ENCODE measurements at regions not wholly inside any gene's neighbourhood (a gene's known extent, or its start where the extent isn't known, plus 50 kb on each side); places are given as distances from the start of the nearest gene placed in this dataset.

DNA sequence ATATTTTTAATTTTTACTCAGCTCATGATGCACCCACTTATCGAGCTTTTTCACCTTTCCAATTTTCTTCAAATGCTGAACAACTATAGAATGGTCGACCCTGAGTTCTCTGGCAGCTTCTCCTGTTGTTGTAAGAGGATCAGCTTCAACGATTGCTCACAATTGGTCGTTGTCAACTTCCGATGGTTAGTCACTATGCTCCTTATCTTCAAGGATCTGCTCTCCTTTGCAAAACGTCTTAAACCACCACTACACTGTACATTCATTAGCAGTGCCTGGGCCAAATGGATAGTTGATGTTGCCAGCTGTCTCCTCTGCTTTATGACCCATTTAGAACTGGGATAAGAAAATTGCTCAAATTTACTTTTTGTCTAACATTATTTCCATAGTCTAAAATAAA lies 385.9 kb upstream of the LYPLAL1 start (continued):
- no peak for TF ChIP-seq ETV6 (conservative IDR thresholded peaks at IDR 0.05 in 1 of 2, IDR thresholded peaks at IDR 0.05 in 1 of 2; ENCODE audit: borderline replicate concordance in 1 of 2, low read depth in 1 of 2)
- TF ChIP-seq RCOR1 (conservative IDR thresholded peaks at IDR 0.05; ENCODE audit: low read depth, low read length), result no peak
- no peak for TF ChIP-seq MXI1 (IDR thresholded peaks at IDR 0.05; ENCODE audit: low read depth, low read length)
- no peak for TF ChIP-seq BCL11A (IDR thresholded peaks at IDR 0.05; ENCODE audit: low read depth, low read length)
- TF ChIP-seq ZNF274 (IDR thresholded peaks at IDR 0.05; ENCODE audit: insufficient read depth, insufficient read length), result no peak
- TF ChIP-seq, protein P1, sequence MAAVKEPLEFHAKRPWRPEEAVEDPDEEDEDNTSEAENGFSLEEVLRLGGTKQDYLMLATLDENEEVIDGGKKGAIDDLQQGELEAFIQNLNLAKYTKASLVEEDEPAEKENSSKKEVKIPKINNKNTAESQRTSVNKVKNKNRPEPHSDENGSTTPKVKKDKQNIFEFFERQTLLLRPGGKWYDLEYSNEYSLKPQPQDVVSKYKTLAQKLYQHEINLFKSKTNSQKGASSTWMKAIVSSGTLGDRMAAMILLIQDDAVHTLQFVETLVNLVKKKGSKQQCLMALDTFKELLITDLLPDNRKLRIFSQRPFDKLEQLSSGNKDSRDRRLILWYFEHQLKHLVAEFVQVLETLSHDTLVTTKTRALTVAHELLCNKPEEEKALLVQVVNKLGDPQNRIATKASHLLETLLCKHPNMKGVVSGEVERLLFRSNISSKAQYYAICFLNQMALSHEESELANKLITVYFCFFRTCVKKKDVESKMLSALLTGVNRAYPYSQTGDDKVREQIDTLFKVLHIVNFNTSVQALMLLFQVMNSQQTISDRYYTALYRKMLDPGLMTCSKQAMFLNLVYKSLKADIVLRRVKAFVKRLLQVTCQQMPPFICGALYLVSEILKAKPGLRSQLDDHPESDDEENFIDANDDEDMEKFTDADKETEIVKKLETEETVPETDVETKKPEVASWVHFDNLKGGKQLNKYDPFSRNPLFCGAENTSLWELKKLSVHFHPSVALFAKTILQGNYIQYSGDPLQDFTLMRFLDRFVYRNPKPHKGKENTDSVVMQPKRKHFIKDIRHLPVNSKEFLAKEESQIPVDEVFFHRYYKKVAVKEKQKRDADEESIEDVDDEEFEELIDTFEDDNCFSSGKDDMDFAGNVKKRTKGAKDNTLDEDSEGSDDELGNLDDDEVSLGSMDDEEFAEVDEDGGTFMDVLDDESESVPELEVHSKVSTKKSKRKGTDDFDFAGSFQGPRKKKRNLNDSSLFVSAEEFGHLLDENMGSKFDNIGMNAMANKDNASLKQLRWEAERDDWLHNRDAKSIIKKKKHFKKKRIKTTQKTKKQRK (IDR thresholded peaks at IDR 0.05; ENCODE audit: low read depth, low read length), result no peak
- TF ChIP-seq SRF (IDR thresholded peaks at IDR 0.05; ENCODE audit: low read depth in 2 of 2, low read length in 2 of 2), result no peak

DNA sequence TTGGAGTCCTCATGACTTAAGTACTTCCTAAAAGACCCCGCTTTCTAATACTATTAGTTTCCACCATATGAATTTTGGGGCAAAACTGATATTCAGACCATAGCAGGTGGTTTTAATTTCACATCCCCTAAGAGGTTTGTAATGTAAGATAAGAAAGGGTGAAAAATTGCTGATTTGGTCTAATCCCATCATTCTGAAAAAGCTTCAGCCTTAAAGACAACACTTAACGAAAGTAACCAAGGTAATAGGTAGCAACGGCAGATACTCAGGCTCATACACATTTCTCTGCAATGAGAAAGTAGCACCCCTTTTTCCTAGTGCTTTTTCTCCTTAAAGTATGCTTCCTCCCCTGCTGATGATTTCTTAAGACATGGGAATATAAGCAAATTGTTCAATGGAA lies 376.9 kb upstream of the LYPLAL1 start:
- 32% methylated on average over 3 of the region's 3 CpGs for WGBS (ENCODE audit: insufficient coverage, insufficient replicate concordance, low lambda C conversion rate, missing lambda C conversion rate)
- no TSS peak for BruUV-seq (replicated peaks)
- DNase-seq (ENCODE audit: low read depth, low spot score) (no peak), ATAC-seq (no peak), FAIRE-seq (no peak)
- TF ChIP-seq EGR1 (IDR thresholded peaks at IDR 0.05; ENCODE audit: borderline replicate concordance in 1 of 2, low read depth in 2 of 2, low read length in 2 of 2) (no peak), SMAD1 (IDR thresholded peaks at IDR 0.05; ENCODE audit: low read depth, partially characterized antibody) (no peak), BCL11A (IDR thresholded peaks at IDR 0.05; ENCODE audit: low read depth, low read length) (no peak), CHD2 (IDR thresholded peaks at IDR 0.05; ENCODE audit: borderline replicate concordance, low read depth, low read length) (no peak), RFX5 (IDR thresholded peaks at IDR 0.05; ENCODE audit: low read depth, low read length) (no peak), MYC (IDR thresholded peaks at IDR 0.05; ENCODE audit: insufficient read depth, insufficient read length, insufficient replicate concordance, low read length, severe bottlenecking) (no peak), ZNF384 (IDR thresholded peaks at IDR 0.05; ENCODE audit: borderline replicate concordance, low read depth, low read length) (no peak), CBX3 (IDR thresholded peaks at IDR 0.05; ENCODE audit: borderline replicate concordance, low read depth) (no peak), YBX1 (IDR thresholded peaks at IDR 0.05) (no peak)
- TF ChIP-seq, protein P2, sequence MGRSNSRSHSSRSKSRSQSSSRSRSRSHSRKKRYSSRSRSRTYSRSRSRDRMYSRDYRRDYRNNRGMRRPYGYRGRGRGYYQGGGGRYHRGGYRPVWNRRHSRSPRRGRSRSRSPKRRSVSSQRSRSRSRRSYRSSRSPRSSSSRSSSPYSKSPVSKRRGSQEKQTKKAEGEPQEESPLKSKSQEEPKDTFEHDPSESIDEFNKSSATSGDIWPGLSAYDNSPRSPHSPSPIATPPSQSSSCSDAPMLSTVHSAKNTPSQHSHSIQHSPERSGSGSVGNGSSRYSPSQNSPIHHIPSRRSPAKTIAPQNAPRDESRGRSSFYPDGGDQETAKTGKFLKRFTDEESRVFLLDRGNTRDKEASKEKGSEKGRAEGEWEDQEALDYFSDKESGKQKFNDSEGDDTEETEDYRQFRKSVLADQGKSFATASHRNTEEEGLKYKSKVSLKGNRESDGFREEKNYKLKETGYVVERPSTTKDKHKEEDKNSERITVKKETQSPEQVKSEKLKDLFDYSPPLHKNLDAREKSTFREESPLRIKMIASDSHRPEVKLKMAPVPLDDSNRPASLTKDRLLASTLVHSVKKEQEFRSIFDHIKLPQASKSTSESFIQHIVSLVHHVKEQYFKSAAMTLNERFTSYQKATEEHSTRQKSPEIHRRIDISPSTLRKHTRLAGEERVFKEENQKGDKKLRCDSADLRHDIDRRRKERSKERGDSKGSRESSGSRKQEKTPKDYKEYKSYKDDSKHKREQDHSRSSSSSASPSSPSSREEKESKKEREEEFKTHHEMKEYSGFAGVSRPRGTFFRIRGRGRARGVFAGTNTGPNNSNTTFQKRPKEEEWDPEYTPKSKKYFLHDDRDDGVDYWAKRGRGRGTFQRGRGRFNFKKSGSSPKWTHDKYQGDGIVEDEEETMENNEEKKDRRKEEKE (IDR thresholded peaks at IDR 0.05), result no peak
- H3K9me3 ChIP-seq (replicated peaks; ENCODE audit: control insufficient read depth, insufficient read depth, low read length), result no peaks in the 10 kb centered on the region
- no peak overlapping the region for H3K4me3 ChIP-seq
- no peak overlapping the region for H2AFZ ChIP-seq (ENCODE audit: control insufficient read depth, low read depth, low read length)
- no peak overlapping the region for H3K4me2 ChIP-seq (ENCODE audit: control insufficient read depth, insufficient read depth)
- H3K36me3 ChIP-seq (ENCODE audit: control insufficient read depth in 2 of 2, insufficient read depth in 2 of 2, low read length in 1 of 2), result no peaks in the 10 kb centered on the region
- SMC1A ChIA-PET (ENCODE audit: uncharacterized antibody, unreplicated experiment), result no interaction called here
- POLR2A ChIA-PET, result no interaction called here
- CTCF ChIA-PET, result no interaction called here
- no peaks in the 10 kb centered on the region for H3K27me3 ChIP-seq (replicated peaks in 1 of 2; ENCODE audit: control insufficient read depth in 2 of 2, insufficient read depth in 2 of 2, low read length in 1 of 2)
- no peak overlapping the region for H3K9ac ChIP-seq (ENCODE audit: control insufficient read depth, insufficient read depth, low read length)
- no peaks in the 10 kb centered on the region for H3K4me1 ChIP-seq (ENCODE audit: control insufficient read depth, insufficient read depth, low read length)
- in situ Hi-C loops (cut with MboI), result no loop called here
- RAD21 ChIA-PET (ENCODE audit: unreplicated experiment), result no interaction called here
- no peaks in the 10 kb centered on the region for H3K79me2 ChIP-seq (ENCODE audit: control insufficient read depth, insufficient read depth, low read length)
- H3K27ac ChIP-seq (ENCODE audit: control insufficient read depth, insufficient read depth), result no peak overlapping the region
- no peaks in the 10 kb centered on the region for H4K20me1 ChIP-seq (ENCODE audit: control insufficient read depth, insufficient read depth)
- intact Hi-C loops (cut with micrococcal nuclease; ENCODE audit: unreplicated experiment), result no loop called here

All from GM12878 (cell line).